Right lobe of liver (tissue), 4 donors: ENCODE measurements at regions not wholly inside any gene's neighbourhood (a gene's known extent, or its start where the extent isn't known, plus 50 kb on each side); places are given as distances from the start of the nearest gene placed in this dataset.

Experiments
- POLR2A ChIP-seq: fragments of 450-650 bp; IDR thresholded peaks from one replicate; pipeline ENCODE4 v1.6.1; 2017; ENCODE audit warnings: antibody characterized with exemption, mild to moderate bottlenecking
- TF ChIP-seq, protein P1 (sequence below), 4 donors: fragments of 200-600 bp in 3 of 4; fragments of 450-650 bp in 1 of 4; IDR thresholded peaks; one replicate each; pipeline versions ENCODE4 v1.5.1 to v1.8.0; 2016 to 2022; ENCODE audit warnings: antibody characterized with exemption in 4 of 4, mild to moderate bottlenecking in 2 of 4
- donor health status: DM: no; HTN: no; CAD: no.
- donor health status: DM: no; HTN: no; CAD: no.
- donor health status: DM: no; HTN: yes; CAD: no.

DNA sequence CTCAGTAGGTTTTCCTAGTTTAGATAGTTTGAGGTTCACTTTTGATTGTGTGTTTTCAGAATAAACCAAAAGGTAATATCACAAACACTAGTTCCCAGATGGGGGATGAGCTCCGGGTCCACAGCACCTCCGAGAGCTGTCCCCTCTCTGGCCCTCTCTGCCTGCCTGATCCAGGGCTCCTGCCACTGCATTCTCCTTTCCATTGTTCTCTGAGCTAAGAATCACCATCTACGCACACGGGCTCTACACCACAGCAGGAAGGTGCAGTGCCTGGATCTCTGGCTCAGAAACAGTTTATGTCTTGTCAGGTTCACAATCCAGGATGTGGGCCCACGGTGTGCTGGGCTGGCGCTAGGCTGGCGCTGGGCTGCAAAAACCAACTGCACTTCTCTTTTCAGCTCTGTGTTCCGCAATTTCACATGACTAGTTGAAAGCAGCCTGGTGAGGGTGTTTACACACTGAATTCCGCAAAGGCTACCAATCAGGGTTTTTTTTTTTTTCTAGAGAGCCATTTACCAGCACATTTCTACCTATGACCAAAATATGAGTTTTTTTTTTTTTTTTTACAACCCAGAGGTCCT, 167.5 kb downstream of the SOD2 start:
- TF ChIP-seq, protein P1, sequence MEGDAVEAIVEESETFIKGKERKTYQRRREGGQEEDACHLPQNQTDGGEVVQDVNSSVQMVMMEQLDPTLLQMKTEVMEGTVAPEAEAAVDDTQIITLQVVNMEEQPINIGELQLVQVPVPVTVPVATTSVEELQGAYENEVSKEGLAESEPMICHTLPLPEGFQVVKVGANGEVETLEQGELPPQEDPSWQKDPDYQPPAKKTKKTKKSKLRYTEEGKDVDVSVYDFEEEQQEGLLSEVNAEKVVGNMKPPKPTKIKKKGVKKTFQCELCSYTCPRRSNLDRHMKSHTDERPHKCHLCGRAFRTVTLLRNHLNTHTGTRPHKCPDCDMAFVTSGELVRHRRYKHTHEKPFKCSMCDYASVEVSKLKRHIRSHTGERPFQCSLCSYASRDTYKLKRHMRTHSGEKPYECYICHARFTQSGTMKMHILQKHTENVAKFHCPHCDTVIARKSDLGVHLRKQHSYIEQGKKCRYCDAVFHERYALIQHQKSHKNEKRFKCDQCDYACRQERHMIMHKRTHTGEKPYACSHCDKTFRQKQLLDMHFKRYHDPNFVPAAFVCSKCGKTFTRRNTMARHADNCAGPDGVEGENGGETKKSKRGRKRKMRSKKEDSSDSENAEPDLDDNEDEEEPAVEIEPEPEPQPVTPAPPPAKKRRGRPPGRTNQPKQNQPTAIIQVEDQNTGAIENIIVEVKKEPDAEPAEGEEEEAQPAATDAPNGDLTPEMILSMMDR (IDR thresholded peaks at IDR 0.05), result no peak
- TF ChIP-seq POLR2A, result no peak
